ENCODE measurements at regions not wholly inside any gene's neighbourhood (a gene's known extent, or its start where the extent isn't known, plus 50 kb on each side); places are given as distances from the start of the nearest gene placed in this dataset.

DNA sequence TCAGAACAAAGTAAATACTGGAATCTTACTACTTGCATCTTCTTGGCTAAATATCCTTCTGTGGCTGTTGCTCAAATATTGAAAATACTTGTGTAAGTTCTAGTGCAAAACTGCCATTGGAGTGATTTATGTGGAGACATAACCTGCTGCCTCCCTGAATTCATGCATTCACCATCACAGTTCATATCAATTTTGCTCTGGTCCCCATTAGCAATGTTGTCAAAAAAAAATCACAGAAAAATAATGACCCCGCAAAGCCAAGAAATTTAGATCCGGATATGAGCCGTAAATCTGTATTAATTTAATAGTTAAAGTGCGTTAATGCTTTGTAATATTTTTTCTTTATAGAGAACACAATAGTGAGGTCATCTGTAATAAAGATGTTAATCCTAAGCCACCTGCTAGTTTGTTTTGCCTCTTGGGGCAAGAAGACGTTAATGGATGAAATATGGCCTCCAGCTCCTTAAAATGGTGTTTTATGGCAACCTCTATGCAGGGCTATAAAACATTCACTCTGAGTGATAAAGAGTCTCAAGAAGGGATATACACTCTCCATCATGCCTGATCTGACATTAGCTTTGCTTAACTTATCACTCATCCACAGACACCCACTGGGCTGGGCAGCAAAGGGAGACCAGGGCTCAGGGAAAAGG, 255.9 kb downstream of the INSC start:
- TF ChIP-seq, protein P1, sequence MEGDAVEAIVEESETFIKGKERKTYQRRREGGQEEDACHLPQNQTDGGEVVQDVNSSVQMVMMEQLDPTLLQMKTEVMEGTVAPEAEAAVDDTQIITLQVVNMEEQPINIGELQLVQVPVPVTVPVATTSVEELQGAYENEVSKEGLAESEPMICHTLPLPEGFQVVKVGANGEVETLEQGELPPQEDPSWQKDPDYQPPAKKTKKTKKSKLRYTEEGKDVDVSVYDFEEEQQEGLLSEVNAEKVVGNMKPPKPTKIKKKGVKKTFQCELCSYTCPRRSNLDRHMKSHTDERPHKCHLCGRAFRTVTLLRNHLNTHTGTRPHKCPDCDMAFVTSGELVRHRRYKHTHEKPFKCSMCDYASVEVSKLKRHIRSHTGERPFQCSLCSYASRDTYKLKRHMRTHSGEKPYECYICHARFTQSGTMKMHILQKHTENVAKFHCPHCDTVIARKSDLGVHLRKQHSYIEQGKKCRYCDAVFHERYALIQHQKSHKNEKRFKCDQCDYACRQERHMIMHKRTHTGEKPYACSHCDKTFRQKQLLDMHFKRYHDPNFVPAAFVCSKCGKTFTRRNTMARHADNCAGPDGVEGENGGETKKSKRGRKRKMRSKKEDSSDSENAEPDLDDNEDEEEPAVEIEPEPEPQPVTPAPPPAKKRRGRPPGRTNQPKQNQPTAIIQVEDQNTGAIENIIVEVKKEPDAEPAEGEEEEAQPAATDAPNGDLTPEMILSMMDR (IDR thresholded peaks at IDR 0.05; ENCODE audit: unreplicated experiment) = no peak
- H3K27ac Mint-ChIP-seq (ENCODE audit: unreplicated experiment) = no peak overlapping the region

DNA sequence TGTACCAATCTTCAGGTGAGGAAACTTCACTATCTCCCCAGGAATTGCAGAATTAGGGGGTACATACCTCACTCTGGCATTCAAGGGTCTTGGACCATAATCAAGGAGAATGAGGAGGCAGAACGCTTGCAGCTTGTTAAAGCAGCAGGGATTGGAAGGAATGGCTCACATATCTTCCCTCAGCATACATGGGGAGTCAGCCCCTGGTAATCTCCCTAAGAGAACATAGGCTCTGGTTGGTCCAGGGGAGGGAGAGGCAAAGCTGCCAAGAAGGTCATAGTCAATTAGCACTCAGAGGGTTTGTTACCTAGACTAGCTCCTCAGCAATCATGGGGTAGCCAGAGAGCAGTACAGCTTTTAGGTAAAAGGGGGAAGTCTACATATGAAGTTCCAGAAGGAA, 256.8 kb downstream of the INSC start:
- peaks cover 4% of the 10 kb centered on the region for H3K27me3 Mint-ChIP-seq (ENCODE audit: unreplicated experiment)
- TF ChIP-seq, protein P1 (IDR thresholded peaks at IDR 0.05; ENCODE audit: unreplicated experiment) = no peak
- no peaks in the 10 kb centered on the region for H3K4me1 Mint-ChIP-seq (ENCODE audit: unreplicated experiment)
- H3K9me3 Mint-ChIP-seq (ENCODE audit: unreplicated experiment) = peaks cover 2% of the 10 kb centered on the region
- DNase-seq (ENCODE audit: low spot score) = no peak
- H3K36me3 Mint-ChIP-seq (ENCODE audit: low read depth, unreplicated experiment) = no peaks in the 10 kb centered on the region
- H3K27ac Mint-ChIP-seq (ENCODE audit: unreplicated experiment) = no peak overlapping the region
- no peak overlapping the region for H3K4me3 Mint-ChIP-seq (ENCODE audit: unreplicated experiment)

More for the DNA sequence above, 255.9 kb downstream of the INSC start:
- DNase-seq (ENCODE audit: low spot score) = no peak
- H3K4me3 Mint-ChIP-seq (ENCODE audit: unreplicated experiment) = no peak overlapping the region
- H3K27me3 Mint-ChIP-seq (ENCODE audit: unreplicated experiment) = peaks cover 3% of the 10 kb centered on the region
- H3K36me3 Mint-ChIP-seq (ENCODE audit: low read depth, unreplicated experiment) = no peaks in the 10 kb centered on the region
- H3K9me3 Mint-ChIP-seq (ENCODE audit: unreplicated experiment) = no peaks in the 10 kb centered on the region
- H3K4me1 Mint-ChIP-seq (ENCODE audit: unreplicated experiment) = no peaks in the 10 kb centered on the region

DNA sequence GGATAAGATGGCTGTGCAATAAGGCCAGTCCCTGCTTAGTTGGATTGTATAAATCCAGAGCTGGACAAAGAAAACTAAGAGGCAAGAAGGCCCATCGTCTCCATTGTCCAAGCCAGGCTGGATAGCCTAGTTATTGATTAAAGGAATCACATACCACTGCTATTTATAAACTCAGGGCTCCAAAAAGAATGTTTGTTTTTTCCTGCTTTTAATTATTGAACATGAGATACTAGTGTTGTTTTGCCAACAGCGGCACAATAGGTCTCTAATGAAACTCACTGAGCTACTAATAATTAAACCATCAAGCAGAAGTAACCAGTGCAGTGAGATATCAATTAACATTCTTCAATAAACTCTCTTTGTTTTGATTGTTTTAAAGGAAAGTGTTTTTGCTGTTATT, 259.7 kb downstream of the INSC start:
- TF ChIP-seq, protein P1 (IDR thresholded peaks at IDR 0.05; ENCODE audit: unreplicated experiment) = no peak
- Mint-ChIP-seq H3K9me3 (ENCODE audit: unreplicated experiment) (peaks cover 10% of the 10 kb centered on the region), H3K36me3 (ENCODE audit: low read depth, unreplicated experiment) (no peaks in the 10 kb centered on the region), H3K27ac (ENCODE audit: unreplicated experiment) (no peak overlapping the region), H3K4me3 (ENCODE audit: unreplicated experiment) (no peak overlapping the region), H3K4me1 (ENCODE audit: unreplicated experiment) (no peaks in the 10 kb centered on the region), H3K27me3 (ENCODE audit: unreplicated experiment) (peaks cover 6% of the 10 kb centered on the region)
- no peak for DNase-seq (ENCODE audit: low spot score)

DNA sequence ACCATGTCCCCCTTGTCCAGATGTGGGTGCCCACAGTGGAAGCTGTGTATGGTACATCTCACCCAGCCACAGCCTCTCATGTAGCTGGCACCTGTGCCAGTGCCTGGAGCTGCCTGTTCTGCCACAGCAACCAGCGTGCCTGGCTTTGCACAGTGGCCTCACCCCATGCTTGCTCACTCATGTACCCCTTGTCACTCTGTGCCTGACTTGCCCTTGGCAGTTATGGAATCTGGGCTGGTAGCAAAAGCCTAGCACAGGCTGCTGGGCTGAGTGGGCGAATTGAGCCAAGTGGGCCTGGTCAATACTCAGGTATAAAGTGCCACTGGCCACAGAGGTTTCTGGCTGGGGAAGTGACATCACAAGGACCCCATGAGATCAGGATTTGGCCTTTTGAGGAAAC, 264.2 kb downstream of the INSC start:
- TF ChIP-seq, protein P1 (IDR thresholded peaks at IDR 0.05; ENCODE audit: unreplicated experiment) = no peak
- no peak overlapping the region for H3K27ac Mint-ChIP-seq (ENCODE audit: unreplicated experiment)
- no peaks in the 10 kb centered on the region for H3K36me3 Mint-ChIP-seq (ENCODE audit: low read depth, unreplicated experiment)
- H3K4me3 Mint-ChIP-seq (ENCODE audit: unreplicated experiment) = no peak overlapping the region
- H3K27me3 Mint-ChIP-seq (ENCODE audit: unreplicated experiment) = peaks cover 6% of the 10 kb centered on the region
- H3K4me1 Mint-ChIP-seq (ENCODE audit: unreplicated experiment) = no peaks in the 10 kb centered on the region
- peaks cover 10% of the 10 kb centered on the region for H3K9me3 Mint-ChIP-seq (ENCODE audit: unreplicated experiment)
- DNase-seq (ENCODE audit: low spot score) = no peak

DNA sequence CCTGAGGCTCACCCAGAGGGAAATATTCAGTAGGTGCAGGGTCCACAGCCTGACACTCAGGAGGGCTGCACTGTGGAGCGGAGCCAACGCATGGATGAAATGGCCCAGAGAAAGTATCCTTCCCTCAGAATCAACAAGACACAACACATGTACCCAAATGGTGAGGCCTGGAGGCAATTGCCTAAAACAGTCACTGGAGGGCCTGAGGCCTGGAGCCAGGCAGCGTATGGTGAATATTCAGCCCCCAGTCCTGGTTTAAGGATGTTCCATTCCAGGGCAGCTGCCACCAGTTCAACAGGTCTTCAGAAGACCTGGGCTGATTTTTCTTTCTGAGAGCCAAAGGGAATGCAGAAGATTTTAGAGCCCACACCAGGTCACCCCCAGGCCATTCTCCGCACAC, 264.8 kb downstream of the INSC start:
- Mint-ChIP-seq H3K27ac (ENCODE audit: unreplicated experiment) (no peak overlapping the region), H3K9me3 (ENCODE audit: unreplicated experiment) (peaks cover 10% of the 10 kb centered on the region), H3K36me3 (ENCODE audit: low read depth, unreplicated experiment) (no peaks in the 10 kb centered on the region), H3K4me3 (ENCODE audit: unreplicated experiment) (no peak overlapping the region), H3K27me3 (ENCODE audit: unreplicated experiment) (peaks cover 6% of the 10 kb centered on the region), H3K4me1 (ENCODE audit: unreplicated experiment) (no peaks in the 10 kb centered on the region)
- no peak for DNase-seq (ENCODE audit: low spot score)
- TF ChIP-seq, protein P1 (IDR thresholded peaks at IDR 0.05; ENCODE audit: unreplicated experiment) = no peak
